ENCODE measurements at regions not wholly inside any gene's neighbourhood (a gene's known extent, or its start where the extent isn't known, plus 50 kb on each side); places are given as distances from the start of the nearest gene placed in this dataset.

- CTCF ChIA-PET, result interaction anchor here (0.6 to 10.0 kb wide), 3 partner anchors 8 to 187 kb away, joined by 3 to 120 read pairs (median 3); no protein-coding TSS in a partner anchor
- POLR2A ChIA-PET, result interaction anchor here (0.6 kb wide), 2 partner anchors 137 to 384 kb away, joined by 3 to 5 read pairs; no protein-coding TSS in a partner anchor
- Histone ChIP-seq H3K9me3 (ENCODE audit: control insufficient read depth, insufficient read depth, low read depth, low read length) (no peaks in the 10 kb centered on the region), H3K4me3 (ENCODE audit: low read depth, low read length) (no peak overlapping the region), H3K36me3 (ENCODE audit: control insufficient read depth in 2 of 2, insufficient read depth in 1 of 2, low read length in 2 of 2) (no peaks in the 10 kb centered on the region), H3K4me1 (ENCODE audit: control insufficient read depth, insufficient read depth, low read length) (no peaks in the 10 kb centered on the region), H3K27ac (ENCODE audit: extremely low read depth, low read depth, low read length) (no peak overlapping the region)
- TF ChIP-seq YY2 (tag by site-specific recombination; IDR thresholded peaks at IDR 0.05) (no peak), ZNF530 (tag by site-specific recombination; IDR thresholded peaks at IDR 0.05; ENCODE audit: low read depth) (no peak), ZNF274 (IDR thresholded peaks at IDR 0.05; ENCODE audit: low read length) (no peak), ZNF274 (tag by site-specific recombination; IDR thresholded peaks at IDR 0.05; ENCODE audit: borderline replicate concordance) (no peak), PATZ1 (tag by site-specific recombination; IDR thresholded peaks at IDR 0.05) (no peak), ZNF701 (tag by site-specific recombination; IDR thresholded peaks at IDR 0.05) (no peak), ZNF23 (tag by site-specific recombination; IDR thresholded peaks at IDR 0.05; ENCODE audit: borderline replicate concordance) (no peak), CTCF (tag by site-specific recombination; IDR thresholded peaks at IDR 0.05) (no peak), ZNF544 (tag by site-specific recombination; IDR thresholded peaks at IDR 0.05) (no peak), SETDB1 (IDR thresholded peaks at IDR 0.05; ENCODE audit: insufficient read length, low read length) (no peak), SCRT2 (tag by site-specific recombination; IDR thresholded peaks at IDR 0.05) (no peak), ZNF10 (tag by site-specific recombination; IDR thresholded peaks at IDR 0.05) (no peak), PRDM6 (tag by site-specific recombination; IDR thresholded peaks at IDR 0.05) (no peak), ZNF654 (tag by site-specific recombination; IDR thresholded peaks at IDR 0.05; ENCODE audit: low read depth) (no peak)
Observed at GRCh38 chr6:166764473-166765233, 137.6 kb upstream of the RPS6KA2 start.

- no peaks in the 10 kb centered on the region for H3K9me3 ChIP-seq (ENCODE audit: control insufficient read depth, insufficient read depth, low read depth, low read length)
- H3K36me3 ChIP-seq (ENCODE audit: control insufficient read depth in 2 of 2, insufficient read depth in 1 of 2, low read length in 2 of 2), result no peaks in the 10 kb centered on the region
- H3K27ac ChIP-seq (ENCODE audit: extremely low read depth, low read depth, low read length), result no peak overlapping the region
- TF ChIP-seq ZBTB17 (tag by site-specific recombination; IDR thresholded peaks at IDR 0.05), result no peak
- no peak for TF ChIP-seq ZNF76 (tag by site-specific recombination; IDR thresholded peaks at IDR 0.05; ENCODE audit: borderline replicate concordance, low read depth)
- TF ChIP-seq ZNF133 (tag by site-specific recombination; IDR thresholded peaks at IDR 0.05), result no peak
- TF ChIP-seq ZNF843 (tag by site-specific recombination; IDR thresholded peaks at IDR 0.05), result no peak
- no peak for TF ChIP-seq ZNF10 (tag by site-specific recombination; IDR thresholded peaks at IDR 0.05)
- TF ChIP-seq PATZ1 (tag by site-specific recombination; IDR thresholded peaks at IDR 0.05), result no peak
- no peak for TF ChIP-seq ZNF138 (tag by site-specific recombination; IDR thresholded peaks at IDR 0.05; ENCODE audit: borderline replicate concordance)
- no peak for TF ChIP-seq FEZF1 (tag by site-specific recombination; IDR thresholded peaks at IDR 0.05)
- no peak for TF ChIP-seq ZSCAN4 (tag by site-specific recombination; IDR thresholded peaks at IDR 0.05)
- TF ChIP-seq ZNF514 (tag by site-specific recombination; IDR thresholded peaks at IDR 0.05), result no peak
- TF ChIP-seq ZNF404 (tag by site-specific recombination; IDR thresholded peaks at IDR 0.05), result no peak
- ChIA-PET POLR2A (interaction anchor here (0.6 kb wide), 1 partner anchor 136 kb away, joined by 3 read pairs; no protein-coding TSS in a partner anchor), CTCF (interaction anchor here (10.0 kb wide), 1 partner anchor 9 kb away, joined by 120 read pairs; no protein-coding TSS in a partner anchor)
- H3K4me3 ChIP-seq (ENCODE audit: low read depth, low read length), result no peak overlapping the region
- H3K4me1 ChIP-seq (ENCODE audit: control insufficient read depth, insufficient read depth, low read length), result no peaks in the 10 kb centered on the region
Observed at GRCh38 chr6:166763606-166764472, 136.8 kb upstream of the RPS6KA2 start.

Data from HEK293 (cell line).